IPS-NIHi7 (cell line): ENCODE measurements at regions not wholly inside any gene's neighbourhood (a gene's known extent, or its start where the extent isn't known, plus 50 kb on each side); places are given as distances from the start of the nearest gene placed in this dataset.

Experiments
- DNase-seq: peaks from one replicate; pipeline ENCODE4 v3.0.0; 2012; ENCODE audit warnings: mixed read lengths; ENCODE audit errors: extremely low spot score

DNA sequence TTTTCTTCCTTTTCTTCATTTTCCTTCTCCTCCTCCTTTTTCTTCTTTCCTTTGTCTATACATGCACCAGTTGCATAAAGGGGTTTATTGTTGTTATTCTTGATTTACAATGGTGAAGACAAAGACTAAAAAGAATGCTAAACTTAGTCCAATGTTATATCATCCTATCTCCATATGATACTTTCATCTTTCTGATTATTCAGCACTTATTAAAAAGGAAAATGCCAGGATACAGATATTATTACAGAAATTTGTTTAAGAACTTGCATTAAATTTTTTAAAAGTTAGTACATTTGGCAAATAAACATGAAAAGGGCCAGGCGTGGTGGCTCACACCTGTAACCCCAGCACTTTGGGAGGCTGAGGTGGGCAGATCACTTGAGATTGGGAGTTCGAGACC lies 1074.9 kb downstream of the EFNA5 start:
- no peak for DNase-seq

DNA sequence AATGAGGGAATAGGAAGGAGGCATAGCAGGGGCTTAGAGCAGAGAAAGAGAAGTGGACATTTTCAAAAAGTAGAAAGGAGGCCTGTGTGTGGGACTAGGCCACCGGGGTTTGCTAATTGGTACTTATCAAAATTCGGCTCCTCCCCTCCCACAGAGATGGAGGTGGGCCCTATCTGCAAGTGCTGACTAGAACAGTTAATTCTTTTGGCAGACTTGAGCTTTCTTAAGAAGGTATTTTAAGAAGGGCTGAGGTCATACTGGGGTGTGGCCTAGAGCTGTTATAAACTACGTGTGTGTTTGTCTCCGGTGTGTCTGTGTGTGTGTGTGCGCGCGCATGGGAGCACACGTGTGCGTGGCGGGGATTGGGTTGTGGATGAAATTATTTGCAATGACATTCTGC lies 1086.5 kb downstream of the EFNA5 start:
- DNase-seq, result peak; percentile 20

GRCh38 chr5:106578736-106579135 lies 1092.0 kb downstream of the EFNA5 start:
- DNase-seq, result no peak

- no peak for DNase-seq
Observed at GRCh38 chr5:106574820-106575219, 1095.9 kb downstream of the EFNA5 start.

DNA sequence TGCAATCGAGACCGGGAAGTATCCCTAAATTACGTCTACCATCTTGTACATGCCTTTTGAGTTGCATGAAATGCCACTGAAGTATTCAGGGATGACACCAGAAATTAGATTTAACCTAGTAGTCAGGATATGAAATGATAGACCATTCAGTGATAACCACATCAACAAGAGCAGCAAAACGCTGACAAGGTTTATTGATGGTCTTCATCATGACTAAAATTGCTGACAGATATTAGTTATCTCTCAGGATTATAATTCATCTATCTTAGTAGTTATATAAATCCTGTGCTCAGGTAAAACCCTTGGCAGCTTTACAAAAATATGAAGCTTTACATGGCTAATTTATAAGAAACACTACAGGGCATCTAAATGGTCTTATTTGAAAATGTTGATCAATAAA lies 1104.7 kb downstream of the EFNA5 start:
- no peak for DNase-seq

DNA sequence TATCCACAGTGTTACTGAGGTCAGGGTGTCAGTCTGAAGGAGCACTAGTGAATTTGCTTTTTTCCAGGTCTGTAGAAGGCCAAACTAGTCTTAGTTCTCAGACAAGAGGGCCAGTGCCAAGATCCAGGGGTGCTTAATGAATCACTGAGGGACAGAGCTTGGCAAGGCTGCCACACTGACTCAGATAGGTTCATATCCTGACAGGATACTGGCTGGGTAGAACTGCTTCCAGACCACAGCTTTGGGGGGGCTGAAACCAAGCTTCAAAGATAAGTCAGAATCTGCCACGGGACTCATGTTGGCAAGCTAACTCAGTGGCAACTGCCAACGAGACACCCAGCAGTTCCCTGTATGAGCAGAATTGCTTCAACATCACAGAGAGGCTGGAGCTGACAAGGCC lies 1125.4 kb downstream of the EFNA5 start:
- no peak for DNase-seq

DNA sequence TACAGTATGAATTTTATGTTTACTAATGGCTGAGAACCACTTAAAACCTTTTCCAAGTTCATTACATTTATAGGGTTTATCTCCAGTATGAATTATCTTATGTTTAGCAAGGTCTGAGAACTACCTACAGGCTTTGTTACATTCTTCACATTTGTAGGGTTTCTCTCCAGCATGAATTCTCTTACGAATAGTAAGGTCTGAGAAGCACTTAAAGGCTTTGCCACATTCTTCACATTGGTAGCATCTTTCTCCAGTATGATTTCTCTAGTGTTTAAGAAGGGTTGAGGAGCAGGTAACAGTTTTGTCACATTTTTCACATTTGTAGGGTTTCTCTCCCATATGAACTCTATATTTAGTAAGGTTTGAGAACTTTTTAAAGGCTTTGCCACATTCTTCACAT lies 1127.4 kb downstream of the EFNA5 start:
- DNase-seq, result no peak

GRCh38 chr5:106530150-106530549 lies 1140.6 kb downstream of the EFNA5 start:
- DNase-seq, result no peak

DNA sequence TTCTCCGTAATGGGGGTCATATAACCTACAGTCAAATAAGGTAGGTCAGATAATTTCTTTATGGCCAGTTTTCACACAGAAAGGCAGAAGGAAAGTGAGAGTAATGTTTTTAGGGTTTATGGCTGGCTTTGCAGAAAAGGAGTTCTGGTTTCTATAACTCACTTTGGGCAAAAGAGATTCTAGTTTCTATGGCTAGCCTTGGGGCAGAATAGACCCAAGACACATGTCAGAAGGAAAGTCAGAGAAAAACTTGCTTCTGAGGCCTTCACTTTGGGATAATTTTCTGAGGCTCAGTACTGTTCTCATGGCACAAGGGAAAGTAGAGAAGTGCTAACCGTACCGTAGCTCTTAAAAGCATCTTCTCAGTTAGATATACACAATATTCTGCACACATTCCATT lies 1145.3 kb downstream of the EFNA5 start:
- no peak for DNase-seq

- DNase-seq, result no peak
Observed at GRCh38 chr5:106523852-106524251, 1146.9 kb downstream of the EFNA5 start.

DNA sequence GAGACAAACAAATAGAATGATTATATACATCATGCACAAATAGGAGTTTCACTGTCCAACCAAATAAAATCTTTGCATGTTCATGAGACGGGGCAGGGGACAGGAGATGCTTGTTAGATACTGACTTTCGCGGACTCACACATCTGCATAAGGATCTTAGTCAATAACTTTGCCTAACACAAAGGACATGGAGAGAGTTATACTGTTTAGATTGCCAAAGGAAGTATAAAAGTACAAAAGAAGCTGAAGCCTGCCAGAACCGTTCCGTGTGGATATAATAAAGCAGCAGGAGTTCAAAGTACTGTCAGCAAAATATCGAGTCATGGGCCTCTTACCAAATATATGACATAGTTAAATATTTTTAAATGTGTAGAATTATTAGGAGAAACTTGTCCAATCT lies 1148.4 kb downstream of the EFNA5 start:
- no peak for DNase-seq

DNA sequence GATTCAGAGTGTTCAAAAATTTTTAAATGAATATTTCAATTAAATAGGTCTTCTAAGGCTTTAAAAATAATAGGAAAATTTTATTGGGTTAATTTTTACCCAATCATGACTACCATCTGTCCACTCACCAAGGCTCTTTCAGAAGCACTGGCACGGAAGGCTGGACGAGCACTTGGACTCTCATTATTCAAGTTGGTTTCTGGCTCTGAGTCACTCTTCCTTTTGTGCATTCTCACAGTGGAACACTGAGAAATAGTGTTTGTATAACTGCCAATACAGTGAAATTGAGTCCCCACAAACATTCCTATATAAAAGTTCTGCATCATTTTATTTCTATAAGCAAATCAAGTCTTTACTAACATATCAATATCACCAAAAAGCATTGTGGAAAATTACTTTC lies 1149.0 kb downstream of the EFNA5 start:
- DNase-seq, result no peak

GRCh38 chr5:106510321-106510720 lies 1160.4 kb downstream of the EFNA5 start:
- DNase-seq, result no peak

GRCh38 chr5:106508894-106509293 lies 1161.8 kb downstream of the EFNA5 start:
- no peak for DNase-seq

- DNase-seq, result no peak
Observed at GRCh38 chr5:106493910-106494309, 1176.8 kb downstream of the EFNA5 start.

DNA sequence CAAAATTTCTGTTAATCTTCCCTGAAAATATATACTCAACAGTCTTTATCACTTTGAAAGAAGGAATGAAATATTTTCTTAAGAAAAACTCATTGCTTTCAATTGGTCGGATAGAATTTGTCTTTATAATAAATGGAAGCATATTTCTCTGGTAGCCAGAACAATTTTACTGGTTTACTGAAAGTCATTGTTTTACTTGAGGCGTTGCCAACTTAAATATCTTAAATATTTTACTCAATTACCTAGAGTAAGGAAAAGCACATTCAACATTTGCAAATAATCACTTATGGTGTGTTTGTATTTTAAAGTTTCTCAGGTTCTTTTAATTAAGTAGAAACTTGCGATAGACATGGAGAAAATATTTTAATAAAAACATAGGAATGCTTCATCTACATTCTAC lies 1181.7 kb downstream of the EFNA5 start:
- no peak for DNase-seq

- no peak for DNase-seq
Observed at GRCh38 chr5:106488407-106488806, 1182.3 kb downstream of the EFNA5 start.

GRCh38 chr5:106481374-106481773 lies 1189.4 kb downstream of the EFNA5 start:
- DNase-seq, result no peak

GRCh38 chr5:106476630-106477029 lies 1194.1 kb downstream of the EFNA5 start:
- DNase-seq, result no peak

DNA sequence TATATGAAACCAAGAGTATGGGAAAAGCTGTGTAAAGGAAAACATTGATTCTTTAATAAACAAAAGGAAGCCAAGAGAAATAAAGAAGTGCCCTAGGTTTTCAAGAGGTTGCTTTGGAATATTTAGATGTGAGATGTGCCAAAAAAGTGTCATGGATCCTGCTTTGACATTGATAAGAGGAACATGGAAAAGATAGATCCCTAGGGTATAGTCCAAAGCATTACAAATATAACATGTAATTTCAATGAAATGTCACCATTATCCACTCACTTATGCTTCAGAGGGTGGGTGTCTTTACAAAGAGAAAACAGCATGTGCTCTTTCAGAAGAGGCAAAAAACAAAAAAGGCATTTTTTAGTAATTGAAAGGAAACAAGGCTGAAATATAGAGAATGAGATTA lies 1196.7 kb downstream of the EFNA5 start:
- no peak for DNase-seq

DNA sequence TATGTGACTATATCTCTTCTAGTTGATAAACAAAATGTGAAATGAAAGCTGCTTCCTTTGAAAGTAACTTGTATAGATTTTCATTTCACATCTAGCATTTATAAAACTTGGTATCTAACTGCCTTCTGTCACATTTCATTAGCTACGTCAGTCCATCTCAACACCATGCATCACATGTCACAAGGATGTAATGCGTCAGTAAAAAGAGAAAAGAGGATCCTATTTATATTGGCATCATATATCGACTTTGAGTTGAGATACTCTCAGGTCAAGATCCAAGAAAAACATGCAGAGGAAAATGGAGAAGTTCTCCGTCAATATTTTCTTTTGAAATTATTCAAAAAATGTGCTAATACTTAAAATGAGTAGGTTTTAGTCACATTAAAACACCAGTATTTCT lies 1211.2 kb downstream of the EFNA5 start:
- DNase-seq, result no peak

DNA sequence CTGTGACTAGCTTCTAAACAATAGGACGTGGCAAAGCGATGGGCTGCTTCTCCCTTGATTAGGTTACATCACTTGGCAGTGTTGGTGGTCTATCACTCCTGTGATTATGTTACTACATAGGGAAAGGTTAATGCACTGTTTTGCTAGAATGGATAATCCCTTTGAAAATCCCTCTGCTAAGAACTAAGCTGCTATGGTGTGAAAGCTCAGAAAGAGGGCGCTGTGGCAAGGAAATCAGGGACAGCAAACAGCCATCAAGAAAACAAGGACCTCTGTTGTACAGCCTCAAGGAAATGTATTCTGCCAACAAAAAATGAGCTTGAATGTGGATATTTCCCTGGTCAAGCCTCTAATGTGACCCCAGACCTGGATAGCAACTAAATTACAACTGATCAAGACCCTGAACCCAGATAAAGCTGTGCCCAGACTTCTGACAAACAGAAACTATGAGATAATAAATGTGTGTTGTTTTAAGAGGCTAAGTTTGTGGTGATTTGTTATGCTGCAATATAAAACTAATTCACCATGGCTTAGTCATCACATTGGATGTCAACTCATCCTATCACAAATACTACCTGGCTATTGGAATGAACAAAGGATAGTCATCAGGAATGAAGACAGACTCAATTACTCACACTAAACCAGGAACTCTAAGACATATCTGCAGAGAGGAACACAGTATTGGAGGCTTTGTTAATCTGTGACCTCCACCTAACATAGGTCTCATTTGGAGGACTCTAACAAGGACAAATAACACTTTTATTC lies 1215.9 kb downstream of the EFNA5 start:
- DNase-seq, result peak; percentile 51

DNA sequence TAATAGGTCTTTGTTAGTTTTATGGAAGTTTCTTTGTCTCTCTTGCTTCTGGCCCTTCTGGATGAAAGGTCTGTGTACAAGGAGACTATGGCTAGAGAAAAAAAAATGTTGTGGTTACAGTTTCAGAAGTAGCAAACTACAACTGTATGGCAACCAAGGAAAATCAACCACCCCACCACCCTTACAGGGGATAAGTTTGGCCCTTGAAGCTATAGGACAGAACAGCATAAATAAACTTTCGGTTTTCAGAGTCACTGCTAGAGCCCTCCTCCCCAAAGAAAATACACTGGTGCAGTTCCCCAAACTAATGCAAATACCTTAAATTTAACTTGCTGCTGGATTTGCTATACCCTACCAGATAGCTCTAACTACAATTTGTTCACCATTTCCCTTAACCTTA lies 1216.7 kb downstream of the EFNA5 start:
- no peak for DNase-seq

GRCh38 chr5:106451998-106452397 lies 1218.7 kb downstream of the EFNA5 start:
- DNase-seq, result no peak
